Sigmoid colon (tissue), 6 donors: ENCODE measurements at regions not wholly inside any gene's neighbourhood (a gene's known extent, or its start where the extent isn't known, plus 50 kb on each side); places are given as distances from the start of the nearest gene placed in this dataset.

Experiments used
- DNase-seq: peaks from one replicate; pipeline ENCODE4 v3.0.0-alpha.2; 2019
- H3K27ac ChIP-seq, 4 donors: fragments of 200-600 bp; sonication (generic); one replicate each; pipeline ENCODE4 v1.5.1; 2016 to 2019; ENCODE audit warnings: mild to moderate bottlenecking in 1 of 4
- H3K27me3 ChIP-seq, 3 donors: fragments of 200-600 bp; sonication (generic); one replicate each; pipeline ENCODE4 v1.5.1; 2019; ENCODE audit warnings: mild to moderate bottlenecking in 1 of 3
- H3K36me3 ChIP-seq, 4 donors: fragments of 200-600 bp; sonication (generic); one replicate each; pipeline ENCODE4 v1.5.1; 2016 to 2019
- H3K4me1 ChIP-seq, 4 donors: fragments of 200-600 bp; sonication (generic); one replicate each; pipeline ENCODE4 v1.5.1; 2017 to 2019
- H3K4me3 ChIP-seq, 4 donors: fragments of 200-600 bp; sonication (generic); one replicate each; pipeline ENCODE4 v1.5.1; 2017 to 2019; ENCODE audit warnings: mild to moderate bottlenecking in 2 of 4, moderate library complexity in 1 of 4
- H3K9me3 ChIP-seq, 4 donors: fragments of 200-600 bp in 3 of 4; sonication (generic) in 3 of 4; one replicate each; pipeline versions ENCODE4 v1.5.1 to v1.6.1; 2013 to 2019
- CTCF ChIP-seq, 4 experiments: fragments of 450-650 bp in 3 of 4; fragments of 200-600 bp in 1 of 4; IDR thresholded peaks; one replicate each; pipeline ENCODE4 v1.5.1; 2016 to 2019; ENCODE audit warnings: antibody characterized with exemption in 4 of 4, mild to moderate bottlenecking in 3 of 4, moderate library complexity in 2 of 4
- EP300 ChIP-seq, 4 donors: sonication (generic); formaldehyde crosslinking; IDR thresholded peaks; one replicate each; pipeline ENCODE4 v1.6.1; 2017; ENCODE audit warnings: antibody characterized with exemption in 4 of 4
- POLR2A ChIP-seq, 2 donors: fragments of 450-650 bp; IDR thresholded peaks; one replicate each; pipeline ENCODE4 v1.6.1; 2016; ENCODE audit warnings: antibody characterized with exemption in 2 of 2, mild to moderate bottlenecking in 2 of 2, moderate library complexity in 2 of 2
- POLR2AphosphoS5 ChIP-seq, 4 donors: sonication (generic); formaldehyde crosslinking; IDR thresholded peaks; one replicate each; pipeline ENCODE4 v1.6.1; 2017; ENCODE audit warnings: antibody characterized with exemption in 4 of 4
- WGBS, 2 donors: extraction: QIAGEN DNeasy Blood & Tissue Kit; methylation state at CpG; one replicate each; pipeline ENCODE4 v1.1.7; 2013; 5-methylcytosine and 5-hydroxymethylcytosine counted together
- intact Hi-C: fragments of 100-400 bp; cut with DNase I; formaldehyde crosslinking; loops from one replicate; pipeline ENCODE4 v1.15.1; 2023
- donor health status: healthy with polysubstance abuse.
- donor health status: healthy.

DNA sequence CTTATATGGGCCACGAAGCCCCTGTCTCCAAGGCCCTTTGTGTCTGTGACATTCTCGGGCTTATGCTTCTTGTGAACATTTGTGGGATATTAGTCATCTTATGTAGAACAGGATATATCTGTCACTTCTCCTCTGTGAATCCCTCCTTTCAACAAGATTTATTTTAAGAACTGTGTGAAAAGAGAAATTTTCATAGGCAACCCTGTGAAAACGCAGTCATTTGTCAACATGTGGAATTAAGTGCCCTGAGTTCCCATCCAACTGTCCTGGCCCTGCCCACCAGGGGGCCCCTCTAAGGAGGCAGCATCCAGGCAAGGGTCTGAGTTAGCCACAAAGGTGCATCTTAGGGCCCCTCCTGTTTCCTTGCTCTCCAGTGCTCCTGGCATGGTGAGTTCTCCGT, 76.8 kb upstream of the CHRNA7 start:
- Histone ChIP-seq H3K27me3 (no peaks in the 10 kb centered on the region), H3K4me1 (no peaks in the 10 kb centered on the region), H3K36me3 (no peaks in the 10 kb centered on the region), H3K4me3 (no peak overlapping the region), H3K9me3 (peaks cover 0 to 7% (median 0%) of the 10 kb centered on the region in 4 donors), H3K27ac (no peak overlapping the region)
- 81 to 95% methylated on average over 4 of the region's 4 CpGs for WGBS, 2 donors
- DNase-seq, result no peak
- TF ChIP-seq POLR2AphosphoS5 (IDR thresholded peaks at IDR 0.05) (no peak), CTCF (IDR thresholded peaks at IDR 0.05) (no peak), EP300 (IDR thresholded peaks at IDR 0.05) (no peak), POLR2A (IDR thresholded peaks at IDR 0.05) (no peak)
- intact Hi-C loops, result no loop called here

GRCh38 chr15:31954374-31955172, 75.7 kb upstream of the CHRNA7 start:
- Histone ChIP-seq H3K27ac (no peak overlapping the region), H3K4me1 (no peaks in the 10 kb centered on the region), H3K27me3 (no peaks in the 10 kb centered on the region), H3K36me3 (no peaks in the 10 kb centered on the region), H3K4me3 (no peak overlapping the region), H3K9me3 (peaks cover 0 to 9% (median 0%) of the 10 kb centered on the region in 4 donors)
- TF ChIP-seq POLR2A (IDR thresholded peaks at IDR 0.05) (no peak), EP300 (IDR thresholded peaks at IDR 0.05) (no peak), POLR2AphosphoS5 (IDR thresholded peaks at IDR 0.05) (no peak), CTCF (IDR thresholded peaks at IDR 0.05) (no peak)
- intact Hi-C loops, result no loop called here
- DNase-seq, result no peak
- 80 to 87% methylated on average over 8 of the region's 8 CpGs for WGBS, 2 donors

DNA sequence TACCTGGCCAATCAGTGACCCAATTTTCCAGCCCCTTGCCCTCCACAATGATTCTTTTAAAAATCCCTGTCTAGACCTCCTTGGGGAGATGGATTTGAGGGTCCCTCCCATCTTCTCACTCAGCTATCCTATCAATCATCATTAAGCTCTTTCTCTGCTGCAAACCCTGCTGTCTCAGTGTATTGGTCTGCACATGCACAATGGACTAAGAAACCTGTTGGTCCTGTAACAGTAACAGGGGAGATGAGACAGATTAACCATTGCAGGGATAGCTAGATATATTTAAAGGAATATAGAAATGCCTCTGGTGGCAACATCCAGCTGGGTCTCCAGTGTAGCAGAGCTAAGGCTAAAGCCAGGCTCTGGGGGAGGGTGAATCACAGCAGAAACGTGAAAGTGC, 74.6 kb upstream of the CHRNA7 start:
- Histone ChIP-seq H3K4me1 (no peaks in the 10 kb centered on the region), H3K4me3 (no peak overlapping the region), H3K36me3 (no peaks in the 10 kb centered on the region), H3K9me3 (peaks cover 0 to 14% (median 1%) of the 10 kb centered on the region in 4 donors), H3K27ac (no peak overlapping the region), H3K27me3 (no peaks in the 10 kb centered on the region)
- intact Hi-C loops, result no loop called here
- DNase-seq, result no peak
- WGBS, 2 donors, result 46 to 77% methylated on average over 1 of the region's 1 CpG
- TF ChIP-seq EP300 (IDR thresholded peaks at IDR 0.05) (no peak), POLR2A (IDR thresholded peaks at IDR 0.05) (no peak), POLR2AphosphoS5 (IDR thresholded peaks at IDR 0.05) (no peak), CTCF (IDR thresholded peaks at IDR 0.05) (no peak)

DNA sequence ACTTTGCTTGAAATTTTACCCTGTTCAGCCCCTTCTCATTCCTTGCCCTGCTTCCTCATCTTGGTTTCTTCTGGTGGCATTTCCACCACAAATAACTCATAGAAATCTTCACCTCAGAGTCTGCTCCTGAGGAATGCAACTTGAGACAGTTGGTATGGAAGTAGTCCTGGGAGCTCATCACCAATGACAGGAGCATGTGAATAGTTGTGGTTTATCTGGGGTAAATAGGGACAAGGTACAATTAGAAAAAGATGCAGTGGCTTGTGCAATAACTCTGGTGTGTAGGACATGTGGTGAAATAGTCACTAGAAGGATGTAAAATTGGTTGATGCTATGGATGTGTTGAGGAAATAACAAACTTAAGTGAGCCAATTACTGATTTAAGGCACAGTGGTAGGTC, 72.7 kb upstream of the CHRNA7 start:
- H3K27me3 ChIP-seq, result no peaks in the 10 kb centered on the region
- H3K4me1 ChIP-seq, result no peaks in the 10 kb centered on the region
- intact Hi-C loops, result no loop called here
- H3K4me3 ChIP-seq, result no peak overlapping the region
- H3K36me3 ChIP-seq, result no peaks in the 10 kb centered on the region
- H3K27ac ChIP-seq, result no peak overlapping the region
- no peak for TF ChIP-seq POLR2AphosphoS5 (IDR thresholded peaks at IDR 0.05)
- no peak for TF ChIP-seq POLR2A (IDR thresholded peaks at IDR 0.05)
- TF ChIP-seq EP300 (IDR thresholded peaks at IDR 0.05), result no peak
- peaks cover 0 to 14% (median 1%) of the 10 kb centered on the region in 4 donors for H3K9me3 ChIP-seq
- no peak for DNase-seq

DNA sequence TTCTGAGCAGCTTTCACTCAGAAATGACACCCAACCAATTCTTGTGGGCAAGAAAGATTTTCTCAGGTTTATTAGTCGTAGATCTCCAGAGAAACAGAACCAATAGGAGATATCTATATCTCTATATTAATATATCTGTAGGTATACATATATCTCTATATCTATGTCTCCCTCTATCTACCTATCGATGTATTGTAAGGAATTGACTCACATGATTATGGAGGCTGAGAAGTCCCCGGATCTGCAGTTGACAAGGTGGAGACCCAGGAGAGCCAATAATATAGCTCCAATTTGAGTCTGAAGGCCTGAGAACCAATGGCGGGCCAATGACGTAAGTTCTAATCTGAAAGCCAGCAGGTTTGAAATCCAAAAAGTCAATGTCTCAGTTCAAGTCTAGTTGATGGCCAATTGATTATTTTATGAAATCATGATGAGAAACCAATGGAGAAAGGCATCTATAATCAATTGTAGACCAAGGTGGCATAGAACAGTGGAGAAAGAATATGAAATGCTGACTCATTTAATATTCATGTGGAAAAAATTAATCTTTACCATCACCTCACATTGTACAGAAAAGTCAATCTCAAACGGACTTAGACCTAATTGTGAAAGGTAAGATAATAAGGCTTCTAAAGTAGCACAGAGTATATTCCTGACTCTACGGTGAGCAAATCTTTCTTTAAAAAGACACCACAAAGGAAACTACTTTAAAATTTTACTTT, 65.6 kb upstream of the CHRNA7 start:
- H3K36me3 ChIP-seq, result no peaks in the 10 kb centered on the region
- WGBS, 2 donors, result 83 to 89% methylated on average over 7 of the region's 7 CpGs

More for the DNA sequence above, 65.6 kb upstream of the CHRNA7 start:
- intact Hi-C loops, result no loop called here
- Histone ChIP-seq H3K4me1 (no peaks in the 10 kb centered on the region), H3K27me3 (no peaks in the 10 kb centered on the region), H3K27ac (no peak overlapping the region), H3K9me3 (peaks cover 0 to 4% (median 1%) of the 10 kb centered on the region in 4 donors), H3K4me3 (no peak overlapping the region)
- DNase-seq, result no peak
- TF ChIP-seq POLR2AphosphoS5 (IDR thresholded peaks at IDR 0.05) (no peak), POLR2A (IDR thresholded peaks at IDR 0.05) (no peak), EP300 (IDR thresholded peaks at IDR 0.05) (no peak), CTCF (IDR thresholded peaks at IDR 0.05) (no peak)
